ENCODE measurements at regions not wholly inside any gene's neighbourhood (a gene's known extent, or its start where the extent isn't known, plus 50 kb on each side); places are given as distances from the start of the nearest gene placed in this dataset.
"Not testable (repeated sequence)": the region's sequence is repeated elsewhere in the genome, so short reads cannot be mapped to it uniquely, and the experiment has no call there.

GRCh38 chr6:119934816-119935215 is 585.3 kb upstream of the MAN1A1 start:
- Histone ChIP-seq H3K79me2 (ENCODE audit: control insufficient read depth, insufficient read depth, low read length) (no peaks in the 10 kb centered on the region), H3K9me3 (ENCODE audit: control insufficient read depth, insufficient read depth, low read depth, low read length) (no peaks in the 10 kb centered on the region), H4K20me1 (ENCODE audit: control insufficient read depth, extremely low read depth, insufficient read depth, low read length) (no peaks in the 10 kb centered on the region), H2AFZ (ENCODE audit: low read length) (no peak overlapping the region), H3K4me3 (replicated peaks in 1 of 4; ENCODE audit: control extremely low read depth in 1 of 4, insufficient read depth in 1 of 4, low read depth in 3 of 4, low read length in 4 of 4) (no peak overlapping the region), H3K4me2 (ENCODE audit: extremely low read depth, insufficient read depth, low read length) (no peak overlapping the region), H3K27me3 (ENCODE audit: control insufficient read depth, insufficient read depth, low read length) (no peaks in the 10 kb centered on the region), H3K36me3 (ENCODE audit: control insufficient read depth, insufficient read depth, low read length) (no peaks in the 10 kb centered on the region), H3K9ac (ENCODE audit: insufficient read depth, low read length) (no peak overlapping the region), H3K4me1 (ENCODE audit: control insufficient read depth, extremely low read depth, insufficient read depth, low read length) (no peaks in the 10 kb centered on the region), H3K27ac (ENCODE audit: insufficient read depth, low read length) (no peak overlapping the region)
- DNase-seq (ENCODE audit: low read depth in 2 of 2): no peak
- TF ChIP-seq EZH2 (IDR thresholded peaks at IDR 0.05; ENCODE audit: low read length, missing control alignments) (no peak), CTCF (conservative IDR thresholded peaks at IDR 0.05 in 1 of 2, IDR thresholded peaks at IDR 0.05 in 1 of 2; ENCODE audit: low read depth in 1 of 2, low read length in 2 of 2) (no peak)

- no peaks in the 10 kb centered on the region for H3K27me3 ChIP-seq (ENCODE audit: control insufficient read depth, insufficient read depth, low read length)
- H3K79me2 ChIP-seq (ENCODE audit: control insufficient read depth, insufficient read depth, low read length): no peaks in the 10 kb centered on the region
- no peak overlapping the region for H3K4me2 ChIP-seq (ENCODE audit: extremely low read depth, insufficient read depth, low read length)
- no peaks in the 10 kb centered on the region for H3K36me3 ChIP-seq (ENCODE audit: control insufficient read depth, insufficient read depth, low read length)
- no peak for DNase-seq (ENCODE audit: low read depth in 2 of 2)
- H3K4me1 ChIP-seq (ENCODE audit: control insufficient read depth, extremely low read depth, insufficient read depth, low read length): no peaks in the 10 kb centered on the region
- no peak overlapping the region for H2AFZ ChIP-seq (ENCODE audit: low read length)
- H3K9me3 ChIP-seq (ENCODE audit: control insufficient read depth, insufficient read depth, low read depth, low read length): no peaks in the 10 kb centered on the region
- H3K9ac ChIP-seq (ENCODE audit: insufficient read depth, low read length): no peak overlapping the region
- no peak overlapping the region for H3K4me3 ChIP-seq (replicated peaks in 1 of 4; ENCODE audit: control extremely low read depth in 1 of 4, insufficient read depth in 1 of 4, low read depth in 3 of 4, low read length in 4 of 4)
- H3K27ac ChIP-seq (ENCODE audit: insufficient read depth, low read length): no peak overlapping the region
- no peaks in the 10 kb centered on the region for H4K20me1 ChIP-seq (ENCODE audit: control insufficient read depth, extremely low read depth, insufficient read depth, low read length)
- no peak for TF ChIP-seq EZH2 (IDR thresholded peaks at IDR 0.05; ENCODE audit: low read length, missing control alignments)
- TF ChIP-seq CTCF (conservative IDR thresholded peaks at IDR 0.05 in 1 of 2, IDR thresholded peaks at IDR 0.05 in 1 of 2; ENCODE audit: low read depth in 1 of 2, low read length in 2 of 2): no peak
Observed at GRCh38 chr6:119929121-119929520, 579.6 kb upstream of the MAN1A1 start.

- not testable (repeated sequence) for H3K27me3 ChIP-seq (ENCODE audit: control insufficient read depth, insufficient read depth, low read length); DNase-seq (ENCODE audit: low read depth in 2 of 2); H3K79me2 ChIP-seq (ENCODE audit: control insufficient read depth, insufficient read depth, low read length); H3K4me1 ChIP-seq (ENCODE audit: control insufficient read depth, extremely low read depth, insufficient read depth, low read length); H4K20me1 ChIP-seq (ENCODE audit: control insufficient read depth, extremely low read depth, insufficient read depth, low read length); H3K27ac ChIP-seq (ENCODE audit: insufficient read depth, low read length); H3K9me3 ChIP-seq (ENCODE audit: control insufficient read depth, insufficient read depth, low read depth, low read length); H3K36me3 ChIP-seq (ENCODE audit: control insufficient read depth, insufficient read depth, low read length); H3K4me2 ChIP-seq (ENCODE audit: extremely low read depth, insufficient read depth, low read length); H3K4me3 ChIP-seq (replicated peaks in 1 of 4; ENCODE audit: control extremely low read depth in 1 of 4, insufficient read depth in 1 of 4, low read depth in 3 of 4, low read length in 4 of 4); H2AFZ ChIP-seq (ENCODE audit: low read length); H3K9ac ChIP-seq (ENCODE audit: insufficient read depth, low read length)
Observed at GRCh38 chr6:119924888-119925287, 575.3 kb upstream of the MAN1A1 start.

- Histone ChIP-seq H3K4me1 (ENCODE audit: control insufficient read depth, extremely low read depth, insufficient read depth, low read length) (no peaks in the 10 kb centered on the region), H3K9ac (ENCODE audit: insufficient read depth, low read length) (no peak overlapping the region)
- TF ChIP-seq CTCF (conservative IDR thresholded peaks at IDR 0.05 in 1 of 2, IDR thresholded peaks at IDR 0.05 in 1 of 2; ENCODE audit: low read depth in 1 of 2, low read length in 2 of 2) (no peak), EZH2 (IDR thresholded peaks at IDR 0.05; ENCODE audit: low read length, missing control alignments) (no peak)
Observed at GRCh38 chr6:119922814-119923213, 573.3 kb upstream of the MAN1A1 start.

More at GRCh38 chr6:119922814-119923213, 573.3 kb upstream of the MAN1A1 start:
- DNase-seq (ENCODE audit: low read depth in 2 of 2): no peak
- Histone ChIP-seq H3K36me3 (ENCODE audit: control insufficient read depth, insufficient read depth, low read length) (no peaks in the 10 kb centered on the region), H3K4me3 (replicated peaks in 1 of 4; ENCODE audit: control extremely low read depth in 1 of 4, insufficient read depth in 1 of 4, low read depth in 3 of 4, low read length in 4 of 4) (no peak overlapping the region), H3K27ac (ENCODE audit: insufficient read depth, low read length) (no peak overlapping the region), H3K4me2 (ENCODE audit: extremely low read depth, insufficient read depth, low read length) (no peak overlapping the region), H4K20me1 (ENCODE audit: control insufficient read depth, extremely low read depth, insufficient read depth, low read length) (no peaks in the 10 kb centered on the region), H3K27me3 (ENCODE audit: control insufficient read depth, insufficient read depth, low read length) (no peaks in the 10 kb centered on the region), H2AFZ (ENCODE audit: low read length) (no peak overlapping the region), H3K9me3 (ENCODE audit: control insufficient read depth, insufficient read depth, low read depth, low read length) (no peaks in the 10 kb centered on the region), H3K79me2 (ENCODE audit: control insufficient read depth, insufficient read depth, low read length) (no peaks in the 10 kb centered on the region)
